Inferior parietal cortex (tissue), 1 donor: ENCODE measurements at regions not wholly inside any gene's neighbourhood (a gene's known extent, or its start where the extent isn't known, plus 50 kb on each side); places are given as distances from the start of the nearest gene placed in this dataset.

Experiments used
- DNase-seq: peaks from one replicate; pipeline ENCODE4 v3.0.0-alpha.2; 2016; ENCODE audit errors: extremely low spot score

- no peak for DNase-seq
Measured at GRCh38 chr9:82616545-82616944, 446.4 kb downstream of the RASEF start.

- DNase-seq = no peak
Measured at GRCh38 chr9:82621447-82621846, 441.5 kb downstream of the RASEF start.

GRCh38 chr9:82637368-82637767, 425.6 kb downstream of the RASEF start:
- DNase-seq = no peak

GRCh38 chr9:82645600-82645999, 417.3 kb downstream of the RASEF start:
- DNase-seq = no peak

GRCh38 chr9:82650368-82650767, 412.6 kb downstream of the RASEF start:
- no peak for DNase-seq

- DNase-seq = no peak
Measured at GRCh38 chr9:82651474-82651873, 411.5 kb downstream of the RASEF start.

GRCh38 chr9:82665324-82665723, 397.6 kb downstream of the RASEF start:
- DNase-seq = no peak

GRCh38 chr9:82668689-82669199, 394.2 kb downstream of the RASEF start:
- DNase-seq = no peak

- DNase-seq = no peak
Measured at GRCh38 chr9:82670000-82670399, 392.9 kb downstream of the RASEF start.

GRCh38 chr9:82670726-82671125, 392.2 kb downstream of the RASEF start:
- no peak for DNase-seq

GRCh38 chr9:82673201-82673600, 389.7 kb downstream of the RASEF start:
- DNase-seq = no peak

- no peak for DNase-seq
Measured at GRCh38 chr9:82673919-82674318, 389.0 kb downstream of the RASEF start.

- DNase-seq = no peak
Measured at GRCh38 chr9:82675102-82675501, 387.8 kb downstream of the RASEF start.

- DNase-seq = no peak
Measured at GRCh38 chr9:82675605-82676004, 387.3 kb downstream of the RASEF start.

GRCh38 chr9:82677086-82677485, 385.9 kb downstream of the RASEF start:
- DNase-seq = no peak

- DNase-seq = no peak
Measured at GRCh38 chr9:82679472-82679871, 383.5 kb downstream of the RASEF start.

- no peak for DNase-seq
Measured at GRCh38 chr9:82680179-82680935, 382.6 kb downstream of the RASEF start.

GRCh38 chr9:82681809-82682208, 381.1 kb downstream of the RASEF start:
- no peak for DNase-seq

GRCh38 chr9:82682431-82682830, 380.5 kb downstream of the RASEF start:
- DNase-seq = no peak

- no peak for DNase-seq
Measured at GRCh38 chr9:82695704-82696103, 367.2 kb downstream of the RASEF start.

- DNase-seq = no peak
Measured at GRCh38 chr9:82706786-82707185, 356.2 kb downstream of the RASEF start.

GRCh38 chr9:82716821-82717220, 346.1 kb downstream of the RASEF start:
- no peak for DNase-seq

GRCh38 chr9:82720515-82720914, 342.4 kb downstream of the RASEF start:
- DNase-seq = no peak

- DNase-seq = no peak
Measured at GRCh38 chr9:82721593-82721992, 341.3 kb downstream of the RASEF start.
